Sigmoid colon (tissue), 6 donors: ENCODE measurements at regions not wholly inside any gene's neighbourhood (a gene's known extent, or its start where the extent isn't known, plus 50 kb on each side); places are given as distances from the start of the nearest gene placed in this dataset.

Experiments used
- DNase-seq: peaks from one replicate; pipeline ENCODE4 v3.0.0-alpha.2; 2019
- H3K27ac ChIP-seq, 4 donors: fragments of 200-600 bp; sonication (generic); one replicate each; pipeline ENCODE4 v1.5.1; 2016 to 2019; ENCODE audit warnings: mild to moderate bottlenecking in 1 of 4
- H3K27me3 ChIP-seq, 3 donors: fragments of 200-600 bp; sonication (generic); one replicate each; pipeline ENCODE4 v1.5.1; 2019; ENCODE audit warnings: mild to moderate bottlenecking in 1 of 3
- H3K36me3 ChIP-seq, 4 donors: fragments of 200-600 bp; sonication (generic); one replicate each; pipeline ENCODE4 v1.5.1; 2016 to 2019
- H3K4me1 ChIP-seq, 4 donors: fragments of 200-600 bp; sonication (generic); one replicate each; pipeline ENCODE4 v1.5.1; 2017 to 2019
- H3K4me3 ChIP-seq, 4 donors: fragments of 200-600 bp; sonication (generic); one replicate each; pipeline ENCODE4 v1.5.1; 2017 to 2019; ENCODE audit warnings: mild to moderate bottlenecking in 2 of 4, moderate library complexity in 1 of 4
- H3K9me3 ChIP-seq, 4 donors: fragments of 200-600 bp in 3 of 4; sonication (generic) in 3 of 4; one replicate each; pipeline versions ENCODE4 v1.5.1 to v1.6.1; 2013 to 2019
- CTCF ChIP-seq, 4 experiments: fragments of 450-650 bp in 3 of 4; fragments of 200-600 bp in 1 of 4; IDR thresholded peaks; one replicate each; pipeline ENCODE4 v1.5.1; 2016 to 2019; ENCODE audit warnings: antibody characterized with exemption in 4 of 4, mild to moderate bottlenecking in 3 of 4, moderate library complexity in 2 of 4
- EP300 ChIP-seq, 4 donors: sonication (generic); formaldehyde crosslinking; IDR thresholded peaks; one replicate each; pipeline ENCODE4 v1.6.1; 2017; ENCODE audit warnings: antibody characterized with exemption in 4 of 4
- POLR2A ChIP-seq, 2 donors: fragments of 450-650 bp; IDR thresholded peaks; one replicate each; pipeline ENCODE4 v1.6.1; 2016; ENCODE audit warnings: antibody characterized with exemption in 2 of 2, mild to moderate bottlenecking in 2 of 2, moderate library complexity in 2 of 2
- POLR2AphosphoS5 ChIP-seq, 4 donors: sonication (generic); formaldehyde crosslinking; IDR thresholded peaks; one replicate each; pipeline ENCODE4 v1.6.1; 2017; ENCODE audit warnings: antibody characterized with exemption in 4 of 4
- WGBS, 2 donors: extraction: QIAGEN DNeasy Blood & Tissue Kit; methylation state at CpG; one replicate each; pipeline ENCODE4 v1.1.7; 2013; 5-methylcytosine and 5-hydroxymethylcytosine counted together
- intact Hi-C: fragments of 100-400 bp; cut with DNase I; formaldehyde crosslinking; loops from one replicate; pipeline ENCODE4 v1.15.1; 2023
- donor health status: healthy with polysubstance abuse.
- donor health status: healthy.

GRCh38 chr13:31905961-31906360 lies 125.6 kb upstream of the FRY start:
- no peaks in the 10 kb centered on the region for H3K9me3 ChIP-seq
- intact Hi-C loops, result loop anchor here (5.0 kb wide), 1 partner anchor 111 kb away; no protein-coding TSS in a partner anchor
- 77 to 79% methylated on average over 11 of the region's 11 CpGs for WGBS, 2 donors
- no peak for DNase-seq
- no peak overlapping the region for H3K27ac ChIP-seq
- H3K4me3 ChIP-seq, result no peak overlapping the region
- H3K36me3 ChIP-seq, result no peaks in the 10 kb centered on the region
- H3K27me3 ChIP-seq, result no peaks in the 10 kb centered on the region
- no peaks in the 10 kb centered on the region for H3K4me1 ChIP-seq
- no peak for TF ChIP-seq EP300 (IDR thresholded peaks at IDR 0.05)
- TF ChIP-seq POLR2A (IDR thresholded peaks at IDR 0.05), result no peak
- TF ChIP-seq CTCF (IDR thresholded peaks at IDR 0.05), result no peak
- no peak for TF ChIP-seq POLR2AphosphoS5 (IDR thresholded peaks at IDR 0.05)

- Histone ChIP-seq H3K4me3 (no peak overlapping the region), H3K9me3 (no peaks in the 10 kb centered on the region), H3K27me3 (no peaks in the 10 kb centered on the region), H3K36me3 (no peaks in the 10 kb centered on the region), H3K4me1 (no peaks in the 10 kb centered on the region), H3K27ac (no peak overlapping the region)
- intact Hi-C loops, result loop anchor here (5.0 kb wide), 1 partner anchor 108 kb away; no protein-coding TSS in a partner anchor
- DNase-seq, result no peak
- 47 to 65% methylated on average over 4 of the region's 4 CpGs for WGBS, 2 donors
- TF ChIP-seq POLR2AphosphoS5 (IDR thresholded peaks at IDR 0.05) (no peak), POLR2A (IDR thresholded peaks at IDR 0.05) (no peak), EP300 (IDR thresholded peaks at IDR 0.05) (no peak), CTCF (IDR thresholded peaks at IDR 0.05) (no peak)
Measured at GRCh38 chr13:31908696-31909411, 122.7 kb upstream of the FRY start.

- intact Hi-C loops, result loop anchor here (2.0 to 5.0 kb wide), 3 partner anchors 107 to 672 kb away; no protein-coding TSS in a partner anchor
- WGBS, 2 donors, result 14 to 17% methylated on average over 6 of the region's 6 CpGs
- TF ChIP-seq POLR2A (IDR thresholded peaks at IDR 0.05) (no peak), CTCF (IDR thresholded peaks at IDR 0.05) (peak; percentile 45 to 89 (median 75)), POLR2AphosphoS5 (IDR thresholded peaks at IDR 0.05) (no peak)
Measured at GRCh38 chr13:31909864-31910551, 121.6 kb upstream of the FRY start.

GRCh38 chr13:31910633-31911032 lies 120.9 kb upstream of the FRY start:
- no peak overlapping the region for H3K4me3 ChIP-seq
- no peak overlapping the region for H3K27ac ChIP-seq
- H3K27me3 ChIP-seq, result no peaks in the 10 kb centered on the region
- TF ChIP-seq CTCF (IDR thresholded peaks at IDR 0.05), result no peak
- TF ChIP-seq POLR2A (IDR thresholded peaks at IDR 0.05), result no peak
- TF ChIP-seq EP300 (IDR thresholded peaks at IDR 0.05), result no peak
- no peak for TF ChIP-seq POLR2AphosphoS5 (IDR thresholded peaks at IDR 0.05)
- H3K4me1 ChIP-seq, result no peaks in the 10 kb centered on the region
- no peaks in the 10 kb centered on the region for H3K36me3 ChIP-seq
- WGBS, 2 donors, result 89 to 96% methylated on average over 2 of the region's 2 CpGs
- no peaks in the 10 kb centered on the region for H3K9me3 ChIP-seq
- no peak for DNase-seq
- intact Hi-C loops, result loop anchor here (2.0 to 5.0 kb wide), 2 partner anchors 400 to 672 kb away; no protein-coding TSS in a partner anchor

More at GRCh38 chr13:31909864-31910551, 121.6 kb upstream of the FRY start:
- Histone ChIP-seq H3K4me1 (no peaks in the 10 kb centered on the region), H3K4me3 (no peak overlapping the region), H3K9me3 (no peaks in the 10 kb centered on the region), H3K27ac (no peak overlapping the region), H3K36me3 (no peaks in the 10 kb centered on the region), H3K27me3 (no peaks in the 10 kb centered on the region)
- DNase-seq, result no peak
